Upper lobe of left lung (tissue), 4 donors: ENCODE measurements at regions not wholly inside any gene's neighbourhood (a gene's known extent, or its start where the extent isn't known, plus 50 kb on each side); places are given as distances from the start of the nearest gene placed in this dataset.

ENCODE experiments used
- CTCF ChIP-seq, 6 experiments: fragments of 450-650 bp in 4 of 6; fragments of 200-600 bp in 2 of 6; sonication (generic) in 2 of 6; IDR thresholded peaks; one replicate each; pipeline ENCODE4 v1.5.1; 2016 to 2019; ENCODE audit warnings: antibody characterized with exemption in 6 of 6
- POLR2AphosphoS5 ChIP-seq, 2 donors: sonication (generic); formaldehyde crosslinking; IDR thresholded peaks; one replicate each; pipeline ENCODE4 v1.5.1; 2017; ENCODE audit warnings: antibody characterized with exemption in 2 of 2

DNA sequence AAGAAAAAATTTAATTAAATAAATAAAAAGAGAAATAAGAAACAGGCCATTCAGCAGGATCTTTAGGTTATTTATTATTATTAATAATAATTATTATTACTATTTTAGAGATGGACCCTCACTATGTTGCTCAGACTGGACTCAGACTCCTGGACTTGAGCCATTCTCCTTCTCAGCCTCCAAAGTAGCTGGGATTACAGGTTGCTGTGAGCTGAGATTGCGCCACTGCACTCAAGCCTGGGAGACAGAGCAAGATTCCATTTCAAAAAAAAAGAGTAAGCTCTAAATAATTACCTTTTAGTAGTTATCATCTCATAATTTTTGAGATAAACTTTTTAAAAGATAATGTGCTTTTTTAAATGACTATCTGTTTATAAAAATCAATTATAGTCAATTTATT is 1102.8 kb upstream of the GJE1 start:
- no peak for TF ChIP-seq POLR2AphosphoS5 (IDR thresholded peaks at IDR 0.05)
- TF ChIP-seq CTCF (IDR thresholded peaks at IDR 0.05) = no peak
